ENCODE measurements at regions not wholly inside any gene's neighbourhood (a gene's known extent, or its start where the extent isn't known, plus 50 kb on each side); places are given as distances from the start of the nearest gene placed in this dataset.

GRCh38 chr4:180205276-180205675 is 2037.9 kb upstream of the TENM3 start:
- TF ChIP-seq, protein P1, sequence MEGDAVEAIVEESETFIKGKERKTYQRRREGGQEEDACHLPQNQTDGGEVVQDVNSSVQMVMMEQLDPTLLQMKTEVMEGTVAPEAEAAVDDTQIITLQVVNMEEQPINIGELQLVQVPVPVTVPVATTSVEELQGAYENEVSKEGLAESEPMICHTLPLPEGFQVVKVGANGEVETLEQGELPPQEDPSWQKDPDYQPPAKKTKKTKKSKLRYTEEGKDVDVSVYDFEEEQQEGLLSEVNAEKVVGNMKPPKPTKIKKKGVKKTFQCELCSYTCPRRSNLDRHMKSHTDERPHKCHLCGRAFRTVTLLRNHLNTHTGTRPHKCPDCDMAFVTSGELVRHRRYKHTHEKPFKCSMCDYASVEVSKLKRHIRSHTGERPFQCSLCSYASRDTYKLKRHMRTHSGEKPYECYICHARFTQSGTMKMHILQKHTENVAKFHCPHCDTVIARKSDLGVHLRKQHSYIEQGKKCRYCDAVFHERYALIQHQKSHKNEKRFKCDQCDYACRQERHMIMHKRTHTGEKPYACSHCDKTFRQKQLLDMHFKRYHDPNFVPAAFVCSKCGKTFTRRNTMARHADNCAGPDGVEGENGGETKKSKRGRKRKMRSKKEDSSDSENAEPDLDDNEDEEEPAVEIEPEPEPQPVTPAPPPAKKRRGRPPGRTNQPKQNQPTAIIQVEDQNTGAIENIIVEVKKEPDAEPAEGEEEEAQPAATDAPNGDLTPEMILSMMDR (IDR thresholded peaks at IDR 0.05; ENCODE audit: poor library complexity, severe bottlenecking) = no peak
- H3K27ac ChIP-seq (ENCODE audit: poor library complexity, severe bottlenecking) = no peak overlapping the region
- no peak for DNase-seq (ENCODE audit: low spot score)
- no peak for ATAC-seq (ENCODE audit: low read depth)
- H3K27me3 ChIP-seq (ENCODE audit: insufficient read depth, poor library complexity, severe bottlenecking) = no peaks in the 10 kb centered on the region
- H3K4me3 ChIP-seq (ENCODE audit: severe bottlenecking) = no peak overlapping the region
- no peaks in the 10 kb centered on the region for H3K9me3 ChIP-seq (ENCODE audit: severe bottlenecking)
- no peaks in the 10 kb centered on the region for H3K4me1 ChIP-seq (ENCODE audit: insufficient read depth, poor library complexity, severe bottlenecking)
- no peaks in the 10 kb centered on the region for H3K36me3 ChIP-seq (ENCODE audit: low read depth)

DNA sequence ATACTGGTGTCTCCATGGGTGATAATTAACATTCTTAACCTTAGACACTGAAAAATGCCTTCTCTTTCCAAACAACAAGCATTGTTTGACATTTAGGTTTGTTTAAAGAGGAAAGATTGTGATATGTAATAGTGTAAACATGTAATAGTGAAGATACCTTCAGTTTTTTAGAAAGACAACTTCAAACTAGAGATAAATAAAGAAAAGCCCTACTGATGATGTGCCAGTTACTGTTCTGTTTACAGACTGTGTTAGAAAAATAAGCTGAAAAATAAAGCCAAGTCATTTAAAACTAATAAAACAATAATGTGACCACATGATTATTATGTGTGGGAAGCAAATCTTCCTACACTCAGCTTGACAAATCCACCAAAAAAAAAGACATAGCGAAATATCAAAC is 2035.3 kb upstream of the TENM3 start:
- DNase-seq (ENCODE audit: low spot score) (no peak), ATAC-seq (ENCODE audit: low read depth) (no peak)
- Histone ChIP-seq H3K27me3 (ENCODE audit: insufficient read depth, poor library complexity, severe bottlenecking) (no peaks in the 10 kb centered on the region), H3K9me3 (ENCODE audit: severe bottlenecking) (no peaks in the 10 kb centered on the region), H3K4me1 (ENCODE audit: insufficient read depth, poor library complexity, severe bottlenecking) (no peaks in the 10 kb centered on the region), H3K36me3 (ENCODE audit: low read depth) (no peaks in the 10 kb centered on the region), H3K27ac (ENCODE audit: poor library complexity, severe bottlenecking) (no peak overlapping the region), H3K4me3 (ENCODE audit: severe bottlenecking) (no peak overlapping the region)
- TF ChIP-seq, protein P1 (IDR thresholded peaks at IDR 0.05; ENCODE audit: poor library complexity, severe bottlenecking) = no peak

- no peak overlapping the region for H3K27ac ChIP-seq (ENCODE audit: poor library complexity, severe bottlenecking)
- H3K27me3 ChIP-seq (ENCODE audit: insufficient read depth, poor library complexity, severe bottlenecking) = no peaks in the 10 kb centered on the region
- no peaks in the 10 kb centered on the region for H3K36me3 ChIP-seq (ENCODE audit: low read depth)
- TF ChIP-seq, protein P1 (IDR thresholded peaks at IDR 0.05; ENCODE audit: poor library complexity, severe bottlenecking) = no peak
- ATAC-seq (ENCODE audit: low read depth) (no peak), DNase-seq (ENCODE audit: low spot score) (no peak)
- H3K9me3 ChIP-seq (ENCODE audit: severe bottlenecking) = no peaks in the 10 kb centered on the region
- no peak overlapping the region for H3K4me3 ChIP-seq (ENCODE audit: severe bottlenecking)
- H3K4me1 ChIP-seq (ENCODE audit: insufficient read depth, poor library complexity, severe bottlenecking) = no peaks in the 10 kb centered on the region
These were observed 2026.1 kb upstream of the TENM3 start for GRCh38 chr4:180217070-180217469.

DNA sequence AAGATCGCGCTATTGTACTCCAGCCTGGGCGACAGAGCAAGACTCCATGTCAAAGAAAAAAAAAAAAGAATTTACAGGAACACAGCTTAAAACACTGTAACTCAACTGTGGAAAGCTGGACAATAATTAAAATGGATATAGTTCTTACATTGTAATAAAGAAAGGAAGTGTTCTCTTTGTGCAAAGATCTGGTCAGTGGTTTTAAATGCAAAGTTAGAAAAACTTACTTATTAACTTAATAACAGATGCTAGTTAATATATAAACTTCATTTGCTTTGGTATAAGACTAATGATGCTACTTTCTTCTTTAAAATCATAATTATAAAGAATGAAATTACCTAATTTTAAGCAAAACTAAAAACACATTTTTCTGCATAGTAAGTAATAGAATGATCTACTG is 2024.1 kb upstream of the TENM3 start:
- ATAC-seq (ENCODE audit: low read depth) = no peak
- no peak overlapping the region for H3K27ac ChIP-seq (ENCODE audit: poor library complexity, severe bottlenecking)
- no peak for DNase-seq (ENCODE audit: low spot score)
- no peak overlapping the region for H3K4me3 ChIP-seq (ENCODE audit: severe bottlenecking)
- TF ChIP-seq, protein P1 (IDR thresholded peaks at IDR 0.05; ENCODE audit: poor library complexity, severe bottlenecking) = no peak
- no peaks in the 10 kb centered on the region for H3K27me3 ChIP-seq (ENCODE audit: insufficient read depth, poor library complexity, severe bottlenecking)
- H3K4me1 ChIP-seq (ENCODE audit: insufficient read depth, poor library complexity, severe bottlenecking) = no peaks in the 10 kb centered on the region
- H3K9me3 ChIP-seq (ENCODE audit: severe bottlenecking) = no peaks in the 10 kb centered on the region
- H3K36me3 ChIP-seq (ENCODE audit: low read depth) = no peaks in the 10 kb centered on the region

GRCh38 chr4:180225977-180226376 is 2017.2 kb upstream of the TENM3 start:
- H3K9me3 ChIP-seq (ENCODE audit: severe bottlenecking) = no peaks in the 10 kb centered on the region
- TF ChIP-seq, protein P1 (IDR thresholded peaks at IDR 0.05; ENCODE audit: poor library complexity, severe bottlenecking) = no peak
- no peaks in the 10 kb centered on the region for H3K4me1 ChIP-seq (ENCODE audit: insufficient read depth, poor library complexity, severe bottlenecking)
- DNase-seq (ENCODE audit: low spot score) = no peak
- no peaks in the 10 kb centered on the region for H3K36me3 ChIP-seq (ENCODE audit: low read depth)
- ATAC-seq (ENCODE audit: low read depth) = no peak
- no peaks in the 10 kb centered on the region for H3K27me3 ChIP-seq (ENCODE audit: insufficient read depth, poor library complexity, severe bottlenecking)
- no peak overlapping the region for H3K4me3 ChIP-seq (ENCODE audit: severe bottlenecking)
- H3K27ac ChIP-seq (ENCODE audit: poor library complexity, severe bottlenecking) = no peak overlapping the region

Measured in RWPE2 (cell line).